ENCODE measurements at regions not wholly inside any gene's neighbourhood (a gene's known extent, or its start where the extent isn't known, plus 50 kb on each side); places are given as distances from the start of the nearest gene placed in this dataset.

GRCh38 chr1:58123051-58123450 lies 423.5 kb downstream of the OMA1 start:
- no peak for FAIRE-seq
- TF ChIP-seq RNF219 (CRISPR knock-in tag; IDR thresholded peaks at IDR 0.05) (no peak), TAF15 (IDR thresholded peaks at IDR 0.05; ENCODE audit: low read depth, low read length) (no peak), ZNF778 (CRISPR knock-in tag; IDR thresholded peaks at IDR 0.05) (no peak), ETV6 (IDR thresholded peaks at IDR 0.05; ENCODE audit: borderline replicate concordance in 1 of 2, low read depth in 2 of 2, low read length in 1 of 2) (no peak), ETV6 (CRISPR knock-in tag; IDR thresholded peaks at IDR 0.05; ENCODE audit: borderline replicate concordance) (no peak), SMAD3 (CRISPR knock-in tag; conservative IDR thresholded peaks at IDR 0.05) (no peak), ZNF639 (CRISPR knock-in tag; conservative IDR thresholded peaks at IDR 0.05 in 1 of 2, IDR thresholded peaks at IDR 0.05 in 1 of 2) (no peak), LARP7 (IDR thresholded peaks at IDR 0.05) (no peak), SMARCA5 (IDR thresholded peaks at IDR 0.05) (no peak), ZFP91 (CRISPR knock-in tag; IDR thresholded peaks at IDR 0.05) (no peak), CHAMP1 (IDR thresholded peaks at IDR 0.05) (no peak), RBBP5 (IDR thresholded peaks at IDR 0.05; ENCODE audit: borderline replicate concordance, insufficient read depth, low read length, poor library complexity, severe bottlenecking) (no peak), ZNF347 (CRISPR knock-in tag; IDR thresholded peaks at IDR 0.05; ENCODE audit: low read depth) (no peak), MCM2 (IDR thresholded peaks at IDR 0.05; ENCODE audit: low read depth) (no peak)

More at GRCh38 chr1:58123051-58123450, 423.5 kb downstream of the OMA1 start:
- WGBS (ENCODE audit: insufficient coverage, low coverage, missing lambda C conversion rate): 0% methylated on average over 2 of the region's 2 CpGs
- no peaks in the 10 kb centered on the region for H3K4me1 ChIP-seq (replicated peaks in 1 of 2; ENCODE audit: control insufficient read depth in 2 of 2, insufficient read depth in 2 of 2, low read length in 2 of 2)
- DNase-seq (ENCODE audit: extremely low read depth in 1 of 4, low spot score in 3 of 4) (no peak), ATAC-seq (no peak)
- no peaks in the 10 kb centered on the region for H3K36me3 ChIP-seq (ENCODE audit: control insufficient read depth, insufficient read depth, low read length)
- BruUV-seq (replicated peaks): no TSS peak
- H3K27me3 ChIP-seq (ENCODE audit: control insufficient read depth in 2 of 2, insufficient read depth in 2 of 2, low read length in 2 of 2): no peaks in the 10 kb centered on the region
- ChIA-PET POLR2A (interaction anchor here (0.7 kb wide), 1 partner anchor 114 kb away, joined by 4 read pairs; no protein-coding TSS in a partner anchor), CTCF (ENCODE audit: low intra/inter-chr PET ratio) (no interaction called here)
- no peak overlapping the region for H3K9ac ChIP-seq (ENCODE audit: insufficient read depth in 1 of 2, low read depth in 2 of 2, low read length in 2 of 2)
- no peaks in the 10 kb centered on the region for H4K20me1 ChIP-seq (replicated peaks; ENCODE audit: control insufficient read depth, insufficient read depth, low read length)
- H3K4me2 ChIP-seq (ENCODE audit: insufficient read depth, low read length): no peak overlapping the region
- no peak overlapping the region for H3K4me3 ChIP-seq
- in situ Hi-C loops (cut with MboI): no loop called here
- no peaks in the 10 kb centered on the region for H3K9me3 ChIP-seq (replicated peaks; ENCODE audit: control insufficient read depth, insufficient read depth, low read depth, low read length)
- H2AFZ ChIP-seq (ENCODE audit: low read depth, low read length): no peak overlapping the region
- intact Hi-C loops (cut with micrococcal nuclease): no loop called here
- H3K27ac ChIP-seq (ENCODE audit: extremely low read depth, low read depth, low read length): no peak overlapping the region
- no peaks in the 10 kb centered on the region for H3K9me1 ChIP-seq (ENCODE audit: control insufficient read depth, insufficient read depth, low read length)
- no peaks in the 10 kb centered on the region for H3K79me2 ChIP-seq (ENCODE audit: control insufficient read depth, insufficient read depth, low read length)

Measured in K562 (cell line).